Esophagus muscularis mucosa (tissue), 4 donors: ENCODE measurements at regions not wholly inside any gene's neighbourhood (a gene's known extent, or its start where the extent isn't known, plus 50 kb on each side); places are given as distances from the start of the nearest gene placed in this dataset.

Experiments
- DNase-seq: peaks from one replicate; pipeline ENCODE4 v3.0.0-alpha.2; 2017; ENCODE audit errors: extremely low spot score
- H3K27ac ChIP-seq, 4 donors: fragments of 200-600 bp; sonication (generic); replicated peaks in 1 of 4; 1 replicate in 3 of 4; 2 replicates in 1 of 4; pipeline ENCODE4 v1.5.1; 2016 to 2019; ENCODE audit warnings: mild to moderate bottlenecking in 1 of 4
- H3K27me3 ChIP-seq, 4 donors: fragments of 200-600 bp; sonication (generic); one replicate each; pipeline versions ENCODE4 v1.5.1 to v1.6.0; 2016 to 2019
- H3K36me3 ChIP-seq, 4 donors: fragments of 200-600 bp; sonication (generic); one replicate each; pipeline ENCODE4 v1.5.1; 2016 to 2019
- H3K4me1 ChIP-seq, 4 donors: fragments of 200-600 bp; sonication (generic); one replicate each; pipeline ENCODE4 v1.5.1; 2016 to 2019
- H3K4me3 ChIP-seq, 4 donors: fragments of 200-600 bp; sonication (generic); 1 replicate in 2 of 4; 2 replicates in 2 of 4; pipeline ENCODE4 v1.5.1; 2016 to 2019; ENCODE audit warnings: mild to moderate bottlenecking in 4 of 4, moderate library complexity in 1 of 4
- H3K9me3 ChIP-seq, 4 donors: fragments of 200-600 bp; sonication (generic); 1 replicate in 3 of 4; 2 replicates in 1 of 4; pipeline ENCODE4 v1.5.1; 2016 to 2019
- EP300 ChIP-seq: sonication (generic); formaldehyde crosslinking; IDR thresholded peaks from one replicate; pipeline ENCODE4 v1.6.1; 2017; ENCODE audit warnings: antibody characterized with exemption
- POLR2A ChIP-seq: fragments of 450-650 bp; IDR thresholded peaks from one replicate; pipeline ENCODE4 v1.6.1; 2017; ENCODE audit warnings: antibody characterized with exemption, moderate library complexity, mild to moderate bottlenecking, low read depth
- POLR2AphosphoS5 ChIP-seq, 2 donors: sonication (generic); formaldehyde crosslinking; IDR thresholded peaks; one replicate each; pipeline ENCODE4 v1.6.1; 2017; ENCODE audit warnings: antibody characterized with exemption in 2 of 2
- WGBS: methylation state at CpG from one replicate; pipeline ENCODE4 v1.1.5; 2018; 5-methylcytosine and 5-hydroxymethylcytosine counted together
- intact Hi-C: fragments of 100-400 bp; cut with DNase I; formaldehyde crosslinking; loops from one replicate; pipeline ENCODE4 v1.15.1; 2023
- TF ChIP-seq, protein P1 (sequence below), 3 experiments: fragments of 200-600 bp in 2 of 3; fragments of 450-650 bp in 1 of 3; sonication (generic) in 2 of 3; IDR thresholded peaks; one replicate each; pipeline ENCODE4 v1.5.1; 2017 to 2019; ENCODE audit warnings: antibody characterized with exemption in 3 of 3, mild to moderate bottlenecking in 2 of 3, moderate library complexity in 1 of 3

DNA sequence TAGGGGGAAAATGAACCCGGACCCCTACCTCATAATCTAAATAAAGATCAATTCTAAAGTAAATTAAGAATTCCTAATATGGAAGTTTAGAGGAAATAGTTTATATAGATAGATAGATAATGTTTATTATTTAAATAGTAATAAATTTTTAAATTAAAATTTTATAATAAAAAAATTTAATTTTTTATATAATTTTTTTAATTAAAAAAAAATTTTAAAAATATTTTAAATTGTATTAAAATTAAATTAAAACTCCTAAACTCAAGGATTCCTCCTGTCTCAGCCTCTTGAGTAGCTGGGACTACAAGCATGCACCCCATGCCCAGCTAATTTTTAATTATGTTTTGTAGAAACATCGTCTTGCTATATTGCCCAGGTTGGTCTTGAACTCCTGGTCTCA is 186.9 kb upstream of the VRK2 start:
- Histone ChIP-seq H3K36me3 (no peaks in the 10 kb centered on the region), H3K27me3 (no peaks in the 10 kb centered on the region), H3K4me1 (no peaks in the 10 kb centered on the region), H3K27ac (no peak overlapping the region), H3K4me3 (no peak overlapping the region), H3K9me3 (no peaks in the 10 kb centered on the region)
- intact Hi-C loops: no loop called here
- WGBS: 83% methylated on average over 2 of the region's 2 CpGs
- DNase-seq: no peak
- TF ChIP-seq, protein P1, sequence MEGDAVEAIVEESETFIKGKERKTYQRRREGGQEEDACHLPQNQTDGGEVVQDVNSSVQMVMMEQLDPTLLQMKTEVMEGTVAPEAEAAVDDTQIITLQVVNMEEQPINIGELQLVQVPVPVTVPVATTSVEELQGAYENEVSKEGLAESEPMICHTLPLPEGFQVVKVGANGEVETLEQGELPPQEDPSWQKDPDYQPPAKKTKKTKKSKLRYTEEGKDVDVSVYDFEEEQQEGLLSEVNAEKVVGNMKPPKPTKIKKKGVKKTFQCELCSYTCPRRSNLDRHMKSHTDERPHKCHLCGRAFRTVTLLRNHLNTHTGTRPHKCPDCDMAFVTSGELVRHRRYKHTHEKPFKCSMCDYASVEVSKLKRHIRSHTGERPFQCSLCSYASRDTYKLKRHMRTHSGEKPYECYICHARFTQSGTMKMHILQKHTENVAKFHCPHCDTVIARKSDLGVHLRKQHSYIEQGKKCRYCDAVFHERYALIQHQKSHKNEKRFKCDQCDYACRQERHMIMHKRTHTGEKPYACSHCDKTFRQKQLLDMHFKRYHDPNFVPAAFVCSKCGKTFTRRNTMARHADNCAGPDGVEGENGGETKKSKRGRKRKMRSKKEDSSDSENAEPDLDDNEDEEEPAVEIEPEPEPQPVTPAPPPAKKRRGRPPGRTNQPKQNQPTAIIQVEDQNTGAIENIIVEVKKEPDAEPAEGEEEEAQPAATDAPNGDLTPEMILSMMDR (IDR thresholded peaks at IDR 0.05): no peak
- TF ChIP-seq POLR2AphosphoS5 (IDR thresholded peaks at IDR 0.05) (no peak), POLR2A (no peak), EP300 (no peak)

DNA sequence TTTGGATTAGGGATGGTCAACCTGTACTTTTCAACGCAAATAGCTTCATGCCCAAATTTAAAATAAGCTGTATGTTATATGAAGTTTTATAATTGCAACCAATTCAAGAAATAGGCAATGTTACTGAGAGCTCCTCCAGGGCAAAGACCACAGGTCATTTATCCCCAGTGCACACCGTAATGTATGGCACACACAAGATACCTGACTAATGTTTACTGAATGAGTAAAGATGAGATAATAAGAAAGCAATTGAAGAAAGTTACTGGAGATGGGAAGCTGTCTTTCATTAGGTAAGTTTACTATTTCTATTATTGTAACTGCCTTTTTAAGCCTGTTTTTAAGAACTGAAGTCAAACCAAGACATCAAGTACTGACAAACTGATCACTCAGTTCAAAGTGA is 184.5 kb upstream of the VRK2 start:
- intact Hi-C loops: no loop called here
- H3K36me3 ChIP-seq: no peaks in the 10 kb centered on the region
- no peaks in the 10 kb centered on the region for H3K9me3 ChIP-seq
- 94% methylated on average over 2 of the region's 2 CpGs for WGBS
- no peak overlapping the region for H3K4me3 ChIP-seq
- no peaks in the 10 kb centered on the region for H3K27me3 ChIP-seq
- no peak for DNase-seq
- H3K4me1 ChIP-seq: no peaks in the 10 kb centered on the region
- TF ChIP-seq EP300: no peak
- no peak for TF ChIP-seq POLR2AphosphoS5 (IDR thresholded peaks at IDR 0.05)
- TF ChIP-seq POLR2A: no peak
- TF ChIP-seq, protein P1 (IDR thresholded peaks at IDR 0.05): no peak
- no peak overlapping the region for H3K27ac ChIP-seq

DNA sequence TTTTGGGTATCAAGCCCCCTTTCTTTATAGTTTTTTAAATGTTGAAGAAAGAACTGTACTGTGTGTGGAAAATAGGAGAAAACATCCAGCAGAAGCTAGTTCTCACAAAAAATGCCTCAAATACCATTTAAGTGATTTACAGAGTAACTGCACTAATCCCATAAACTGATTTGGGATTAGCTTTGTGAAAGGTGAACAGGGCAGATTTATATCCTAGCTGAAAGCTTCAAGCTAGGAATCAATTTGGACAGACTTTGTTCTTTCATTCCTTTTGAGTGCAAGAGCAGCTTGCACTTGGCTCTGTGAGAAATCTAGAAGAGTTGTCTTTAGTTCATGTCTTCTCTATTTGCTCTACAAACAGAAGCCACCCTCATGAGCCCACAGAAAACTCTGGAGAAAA is 183.9 kb upstream of the VRK2 start:
- Histone ChIP-seq H3K9me3 (no peaks in the 10 kb centered on the region), H3K27me3 (no peaks in the 10 kb centered on the region), H3K36me3 (no peaks in the 10 kb centered on the region), H3K4me1 (no peaks in the 10 kb centered on the region), H3K27ac (no peak overlapping the region), H3K4me3 (no peak overlapping the region)
- intact Hi-C loops: no loop called here
- no peak for DNase-seq
- TF ChIP-seq EP300: no peak
- TF ChIP-seq POLR2A: no peak
- no peak for TF ChIP-seq POLR2AphosphoS5 (IDR thresholded peaks at IDR 0.05)
- TF ChIP-seq, protein P1 (IDR thresholded peaks at IDR 0.05): no peak

DNA sequence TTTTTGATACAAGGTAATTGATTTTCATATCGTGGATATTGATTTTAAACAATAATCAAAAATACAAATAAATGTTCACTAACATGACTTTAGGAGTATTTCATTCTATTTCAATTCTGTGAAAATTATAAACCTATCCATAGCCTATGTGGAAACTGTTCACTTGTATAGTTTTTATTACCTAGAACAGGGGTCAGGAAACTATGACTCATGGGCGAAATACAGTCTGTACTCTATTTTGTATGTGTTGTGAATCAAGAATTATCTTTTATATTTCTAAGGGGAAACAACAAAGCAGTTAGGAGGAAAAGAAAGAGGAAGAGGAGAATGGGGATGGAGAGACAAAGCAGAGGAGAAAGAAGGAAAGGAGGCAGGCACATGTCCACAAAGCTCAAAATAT is 181.7 kb upstream of the VRK2 start:
- TF ChIP-seq POLR2AphosphoS5 (IDR thresholded peaks at IDR 0.05) (no peak), POLR2A (no peak), EP300 (no peak)
- TF ChIP-seq, protein P1 (IDR thresholded peaks at IDR 0.05): no peak
- no peak overlapping the region for H3K27ac ChIP-seq
- H3K36me3 ChIP-seq: no peaks in the 10 kb centered on the region
- no peaks in the 10 kb centered on the region for H3K4me1 ChIP-seq
- no peak overlapping the region for H3K4me3 ChIP-seq
- intact Hi-C loops: no loop called here
- no peaks in the 10 kb centered on the region for H3K9me3 ChIP-seq
- H3K27me3 ChIP-seq: no peaks in the 10 kb centered on the region
- 89% methylated on average over 2 of the region's 2 CpGs for whole genome bisulfite sequencing
- DNase-seq: no peak

DNA sequence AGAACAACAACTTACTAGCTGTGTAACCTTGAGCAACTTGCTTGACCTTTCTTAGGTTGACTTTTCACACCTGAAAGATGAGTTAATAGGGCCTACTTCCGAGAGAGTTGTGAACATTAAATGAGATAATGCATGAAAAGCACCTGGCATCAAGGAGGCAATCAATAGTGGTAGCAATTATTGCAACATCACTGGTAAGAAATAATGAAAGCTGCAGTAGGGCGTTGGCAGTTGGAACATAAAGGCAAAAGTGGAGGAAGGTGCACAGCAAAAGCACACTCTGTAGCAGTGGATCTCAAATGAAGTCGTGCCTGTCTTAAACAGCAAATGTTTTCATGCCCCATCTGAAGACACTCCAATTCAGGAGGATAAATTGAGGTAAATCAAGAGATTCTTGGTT is 178.9 kb upstream of the VRK2 start:
- no peak for DNase-seq
- 92% methylated on average over 3 of the region's 3 CpGs for WGBS
- intact Hi-C loops: no loop called here
- H3K9me3 ChIP-seq: no peaks in the 10 kb centered on the region
- H3K4me3 ChIP-seq: no peak overlapping the region
- H3K36me3 ChIP-seq: no peaks in the 10 kb centered on the region
- TF ChIP-seq EP300 (no peak), POLR2AphosphoS5 (IDR thresholded peaks at IDR 0.05) (no peak), POLR2A (no peak)
- TF ChIP-seq, protein P1 (IDR thresholded peaks at IDR 0.05): no peak
- H3K4me1 ChIP-seq: no peaks in the 10 kb centered on the region
- no peak overlapping the region for H3K27ac ChIP-seq
- no peaks in the 10 kb centered on the region for H3K27me3 ChIP-seq
